HG03097 (cell line): ENCODE measurements at regions not wholly inside any gene's neighbourhood (a gene's known extent, or its start where the extent isn't known, plus 50 kb on each side); places are given as distances from the start of the nearest gene placed in this dataset.

Experiments used
- ATAC-seq: cut with Tn5 transposase; IDR thresholded peaks from one replicate; pipeline ENCODE4 v1.9.1; 2021; ENCODE audit not compliant: unreplicated experiment, low FRiP score

DNA sequence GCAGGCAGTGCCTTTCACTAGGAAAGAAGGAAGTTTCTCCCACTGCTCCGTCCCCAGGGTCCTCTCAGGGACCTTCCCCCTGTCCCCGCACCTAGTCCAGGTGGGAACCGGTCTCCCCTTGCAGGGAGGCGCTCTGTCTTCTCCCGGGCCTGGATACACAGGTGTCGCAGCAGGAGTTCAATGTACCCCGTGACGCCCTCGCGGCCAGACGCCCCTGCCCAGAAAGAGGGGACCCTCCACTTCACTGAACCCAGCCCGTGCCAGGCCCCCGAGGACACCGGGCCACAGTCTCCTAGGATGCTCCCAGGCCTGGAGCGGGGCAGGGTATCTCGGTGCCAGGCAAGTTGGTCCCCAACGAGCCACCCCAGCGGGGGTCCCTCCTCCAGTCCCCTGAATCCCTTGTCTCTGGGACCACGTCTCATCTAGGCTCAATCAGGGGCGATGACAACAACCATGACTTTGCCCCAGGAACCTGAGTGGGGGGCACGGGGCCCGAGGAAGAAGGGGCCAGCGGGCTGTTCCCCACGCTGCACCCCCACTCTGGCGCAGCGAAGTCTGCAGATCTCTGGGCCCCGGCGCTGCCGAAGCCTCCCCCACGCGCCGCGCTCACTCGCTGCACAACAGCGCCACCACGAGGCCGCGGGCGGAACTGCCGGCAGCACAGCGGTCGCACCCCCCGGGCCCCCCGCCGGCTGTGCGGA lies 103.0 kb downstream of the EDN3 start:
- ATAC-seq, result no peak

GRCh38 chr20:59403962-59404314 lies 103.5 kb downstream of the EDN3 start:
- ATAC-seq, result no peak

DNA sequence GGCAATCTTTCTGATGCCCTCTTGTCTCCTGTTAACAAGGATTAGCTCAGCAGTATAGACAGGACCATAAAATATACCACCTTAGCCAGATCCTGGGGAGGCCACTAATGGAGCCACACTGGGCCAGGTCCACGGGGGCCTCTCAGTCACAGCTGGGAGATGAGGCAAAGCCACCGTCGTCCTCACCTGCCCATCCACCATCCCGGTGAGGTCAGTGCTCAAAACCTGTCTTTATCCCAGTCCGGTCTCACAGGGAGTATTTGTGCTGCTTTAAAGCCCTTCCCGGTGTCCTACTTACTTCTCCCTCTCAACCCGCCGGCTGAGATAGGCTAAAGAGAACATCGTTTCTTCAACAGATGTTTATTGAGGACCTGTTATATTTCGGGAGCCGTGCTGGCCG lies 104.3 kb downstream of the EDN3 start:
- ATAC-seq, result no peak

DNA sequence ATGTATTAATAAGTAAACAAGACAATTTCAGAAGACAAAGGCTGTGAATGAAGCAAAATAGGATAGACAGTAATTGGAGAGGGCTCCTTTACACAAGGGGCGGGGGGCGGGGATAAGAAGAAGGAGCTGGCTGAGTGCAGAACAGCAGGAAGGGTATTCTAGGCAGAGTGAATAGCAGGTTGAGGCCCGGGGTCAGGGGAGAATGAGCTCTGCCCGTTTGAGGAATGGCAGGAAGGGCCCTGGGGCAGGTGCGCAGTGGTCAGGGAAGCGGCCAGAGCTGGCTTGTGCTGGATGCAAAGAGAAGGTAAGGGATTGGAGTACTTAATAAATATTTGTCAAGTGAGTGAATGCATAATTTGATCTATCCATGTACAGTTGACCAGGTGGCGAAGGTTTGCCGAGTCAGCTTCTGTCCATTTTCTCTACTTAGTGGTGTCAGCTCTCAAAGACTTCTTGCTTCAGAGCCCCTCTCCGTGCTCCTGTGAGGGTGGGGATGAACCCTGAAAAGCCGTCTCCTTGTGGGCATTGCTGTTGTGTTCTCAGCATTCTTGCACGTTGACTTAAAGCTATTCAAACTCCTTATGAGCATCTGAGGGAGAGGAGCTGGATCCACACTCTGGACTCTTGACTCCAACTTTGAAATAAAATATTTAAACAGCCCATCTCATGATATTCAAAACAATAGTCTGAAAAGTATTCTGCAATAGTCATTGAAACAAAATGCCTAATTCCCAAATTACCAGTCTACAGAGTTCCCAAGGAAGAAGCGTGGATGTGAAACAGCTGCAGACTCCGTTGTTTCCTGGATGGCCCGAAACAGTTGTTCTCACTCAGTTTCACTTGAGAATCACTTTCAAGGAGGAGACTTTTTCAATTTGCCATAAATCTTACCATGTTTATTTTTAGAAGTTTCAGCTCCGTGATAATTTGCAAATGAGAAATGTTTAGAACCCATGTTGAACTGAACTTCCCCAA lies 105.1 kb downstream of the EDN3 start:
- no peak for ATAC-seq

- ATAC-seq, result no peak
Observed at GRCh38 chr20:59406446-59406845, 106.0 kb downstream of the EDN3 start.

GRCh38 chr20:59411170-59411569 lies 110.8 kb downstream of the EDN3 start:
- ATAC-seq, result no peak

GRCh38 chr20:59411589-59411988 lies 111.2 kb downstream of the EDN3 start:
- ATAC-seq, result no peak

DNA sequence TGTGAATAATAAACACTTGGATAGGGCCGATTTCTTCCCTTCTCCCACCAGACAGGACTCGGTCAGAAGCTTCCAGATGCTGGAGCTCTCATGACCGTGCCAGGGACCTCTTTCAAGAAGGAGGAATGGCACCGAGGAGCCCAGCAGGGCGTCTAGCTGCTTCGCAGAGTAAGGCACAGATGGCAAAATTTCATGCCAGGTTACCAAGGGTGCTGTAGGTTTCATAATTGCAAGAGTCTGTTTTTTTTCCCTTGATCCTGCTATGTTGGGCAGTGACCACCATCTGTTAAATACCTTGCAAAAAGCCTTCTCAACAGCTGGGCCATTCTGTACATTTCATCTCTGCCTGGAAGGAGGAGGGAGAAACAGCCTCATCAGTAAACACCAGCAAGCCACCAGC lies 111.8 kb downstream of the EDN3 start:
- ATAC-seq, result no peak

DNA sequence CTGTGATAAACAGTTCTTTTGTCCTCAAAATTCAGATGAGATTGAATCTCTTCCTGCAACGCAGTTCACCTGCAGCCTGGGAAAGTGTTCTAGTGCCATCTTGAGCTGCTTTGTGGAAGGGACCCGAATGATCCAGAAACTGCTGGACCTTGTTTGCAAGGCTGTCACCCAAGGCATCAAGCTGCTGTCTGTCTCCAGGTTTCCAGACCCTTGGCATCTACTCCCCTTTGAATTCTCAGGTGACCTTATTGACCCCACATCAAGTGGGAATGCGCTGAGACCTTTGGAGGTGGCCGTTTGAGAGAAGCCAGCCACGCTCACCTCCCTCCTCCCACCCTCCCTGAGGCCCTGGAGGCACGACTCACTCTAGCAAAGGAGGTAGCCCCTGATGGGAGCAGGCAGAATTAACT lies 112.5 kb downstream of the EDN3 start:
- no peak for ATAC-seq

DNA sequence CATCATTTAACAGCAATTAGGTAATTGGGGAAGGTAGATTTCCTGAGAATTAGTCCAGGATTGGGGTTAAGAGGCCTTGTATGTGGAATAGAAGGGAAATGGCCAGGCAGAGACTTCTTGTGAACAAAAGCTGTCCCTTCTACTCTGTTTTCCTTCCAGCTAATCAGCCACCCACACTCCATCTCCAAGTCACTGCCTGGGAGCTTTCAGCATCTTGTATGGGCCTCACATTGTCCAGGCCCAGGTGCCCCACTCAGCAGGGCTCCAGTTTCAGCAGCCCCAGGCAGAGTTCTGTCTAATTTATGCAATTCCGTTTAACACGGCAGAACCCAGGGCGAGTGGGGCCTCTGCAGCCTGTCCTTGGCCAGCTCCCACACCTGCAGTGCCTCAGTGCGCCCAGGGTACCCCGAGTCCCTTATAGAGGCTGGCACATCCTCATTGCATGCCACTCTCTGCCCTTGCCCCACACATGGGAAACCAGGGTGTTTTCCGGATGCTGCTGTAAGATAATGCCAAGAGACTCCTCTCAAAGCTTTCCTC lies 113.0 kb downstream of the EDN3 start:
- no peak for ATAC-seq

DNA sequence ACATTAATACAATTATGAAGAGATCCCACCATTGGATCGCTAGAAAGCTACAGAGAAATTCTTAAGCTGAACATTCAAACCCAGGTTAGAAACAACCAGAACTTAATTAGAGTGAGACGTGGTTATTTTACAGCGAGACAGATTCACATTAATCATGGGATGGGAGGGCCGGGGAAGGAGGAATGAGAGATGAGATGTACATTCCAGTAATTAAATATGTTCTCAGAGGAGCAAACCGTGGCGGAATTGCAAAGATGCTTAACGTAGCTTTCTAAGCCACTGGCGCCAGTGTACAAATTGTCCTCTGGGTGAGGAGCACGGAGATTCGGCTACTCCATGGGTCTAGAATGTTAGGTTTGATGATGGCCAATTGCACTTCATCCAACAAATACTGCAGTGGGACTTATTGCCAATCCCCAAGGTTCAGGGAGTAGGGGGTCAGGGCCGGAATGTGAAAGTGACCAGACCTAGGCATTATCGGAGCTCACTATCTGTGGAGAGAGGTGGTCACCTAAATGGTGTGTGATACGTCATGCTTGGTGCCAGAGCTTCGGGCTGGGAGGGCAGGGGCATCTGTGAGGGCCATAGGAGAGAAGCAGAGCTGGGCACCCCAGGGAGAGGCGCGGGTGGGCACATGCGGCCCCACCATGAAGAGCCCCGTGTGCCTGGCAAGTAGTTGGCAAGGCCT lies 114.7 kb downstream of the EDN3 start:
- no peak for ATAC-seq

- no peak for ATAC-seq
Observed at GRCh38 chr20:59416916-59417315, 116.5 kb downstream of the EDN3 start.

DNA sequence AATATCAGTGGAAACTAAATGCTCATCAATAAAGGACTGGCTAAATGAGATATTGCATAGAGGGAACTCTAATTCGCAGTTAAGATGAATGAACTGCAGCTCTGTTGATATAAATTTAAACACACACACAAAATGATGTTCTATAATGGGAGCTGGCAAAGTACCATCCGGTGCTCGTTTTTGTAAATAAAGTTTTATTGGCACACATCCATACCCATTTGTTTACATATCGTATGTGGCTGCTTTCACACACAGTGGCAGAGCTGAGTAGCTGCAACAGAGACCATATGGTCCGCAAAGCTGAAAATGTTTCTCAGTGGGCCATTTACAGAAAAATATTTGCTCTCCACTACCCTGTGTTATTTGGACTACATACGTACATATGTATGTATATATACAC lies 120.7 kb downstream of the EDN3 start:
- no peak for ATAC-seq

GRCh38 chr20:59421920-59422637 lies 121.7 kb downstream of the EDN3 start:
- ATAC-seq, result no peak

DNA sequence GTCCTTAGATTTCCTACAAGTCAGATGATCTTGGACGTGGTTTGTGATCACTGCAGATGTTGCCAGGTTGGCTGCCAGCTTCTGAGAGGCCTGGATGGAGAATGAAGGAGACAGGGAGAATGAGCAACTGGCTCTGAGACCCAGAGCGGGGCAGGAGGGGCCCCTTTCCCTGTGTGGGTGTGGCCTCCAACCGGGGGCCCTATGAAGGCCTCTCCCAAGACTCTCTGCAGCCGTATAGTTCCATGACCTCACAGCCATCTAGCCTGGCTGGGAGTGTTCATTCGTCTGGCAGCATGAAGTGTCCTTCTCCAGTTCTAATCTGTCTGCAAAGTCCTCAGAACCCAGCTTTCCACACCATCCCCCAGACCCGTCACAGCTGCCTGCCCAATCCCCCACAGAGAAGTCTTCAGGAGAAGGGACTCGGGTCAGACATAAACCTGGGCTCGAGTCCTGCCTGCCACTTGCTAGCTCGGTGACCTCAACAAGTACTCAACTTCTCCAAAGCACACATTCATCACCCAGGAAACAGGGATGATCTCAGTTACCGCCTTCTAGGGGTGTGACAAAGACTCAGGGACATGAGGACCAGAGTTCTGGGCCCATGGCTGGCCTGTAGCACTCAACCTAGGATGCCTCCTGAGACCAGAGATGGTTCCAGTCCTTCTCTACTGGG lies 122.6 kb downstream of the EDN3 start:
- no peak for ATAC-seq

GRCh38 chr20:59424976-59425375 lies 124.6 kb downstream of the EDN3 start:
- ATAC-seq, result no peak

GRCh38 chr20:59425572-59425971 lies 125.2 kb downstream of the EDN3 start:
- ATAC-seq, result no peak

GRCh38 chr20:59428006-59428405 lies 127.6 kb downstream of the EDN3 start:
- ATAC-seq, result no peak

DNA sequence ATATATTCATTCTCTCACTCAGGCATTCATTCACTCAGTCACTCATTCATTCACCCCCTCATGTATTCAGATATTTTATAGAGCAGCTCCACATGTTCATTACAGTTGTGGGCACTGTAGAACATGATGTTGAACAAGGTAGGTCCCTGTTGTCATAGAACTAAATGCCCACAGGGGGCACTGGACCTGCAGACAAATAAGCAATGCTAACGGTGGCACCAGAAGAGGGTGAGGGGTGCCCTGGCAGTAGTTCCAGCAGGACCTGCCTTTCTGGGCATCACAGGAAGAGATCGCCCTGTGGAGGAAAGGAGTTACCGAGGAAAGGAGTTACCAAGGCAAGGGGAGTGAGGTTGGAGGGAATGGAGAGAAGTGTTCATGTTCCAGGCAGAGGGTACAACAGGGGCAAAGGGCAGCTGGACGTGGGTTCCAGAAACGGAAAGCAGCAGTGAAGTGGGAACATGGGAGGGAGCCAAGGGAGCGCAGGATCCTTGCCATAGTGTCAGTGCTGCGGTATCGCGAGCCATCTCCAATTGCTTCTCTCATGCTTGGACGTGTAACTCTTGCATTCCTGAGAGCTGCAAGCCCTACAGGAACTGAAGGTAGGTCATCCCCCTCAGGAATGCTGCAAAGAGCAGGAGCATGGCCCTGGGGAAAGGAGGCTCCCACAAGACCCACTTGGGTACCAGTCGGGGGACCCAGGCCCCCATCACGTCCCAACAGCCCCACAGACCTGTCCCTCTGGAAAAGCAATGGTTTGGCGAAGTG lies 128.2 kb downstream of the EDN3 start:
- no peak for ATAC-seq
